GM19351 (cell line): ENCODE measurements at regions not wholly inside any gene's neighbourhood (a gene's known extent, or its start where the extent isn't known, plus 50 kb on each side); places are given as distances from the start of the nearest gene placed in this dataset.
"Not testable (repeated sequence)": the region's sequence is repeated elsewhere in the genome, so short reads cannot be mapped to it uniquely, and the experiment has no call there.

Experiments
- ATAC-seq: cut with Tn5 transposase; IDR thresholded peaks from one replicate; pipeline ENCODE4 v1.9.1; 2021; ENCODE audit warnings: mild to moderate bottlenecking, moderate library complexity; ENCODE audit not compliant: unreplicated experiment

GRCh38 chr5:85517386-85517785, 1100.4 kb upstream of the COX7C start:
- no peak for ATAC-seq

DNA sequence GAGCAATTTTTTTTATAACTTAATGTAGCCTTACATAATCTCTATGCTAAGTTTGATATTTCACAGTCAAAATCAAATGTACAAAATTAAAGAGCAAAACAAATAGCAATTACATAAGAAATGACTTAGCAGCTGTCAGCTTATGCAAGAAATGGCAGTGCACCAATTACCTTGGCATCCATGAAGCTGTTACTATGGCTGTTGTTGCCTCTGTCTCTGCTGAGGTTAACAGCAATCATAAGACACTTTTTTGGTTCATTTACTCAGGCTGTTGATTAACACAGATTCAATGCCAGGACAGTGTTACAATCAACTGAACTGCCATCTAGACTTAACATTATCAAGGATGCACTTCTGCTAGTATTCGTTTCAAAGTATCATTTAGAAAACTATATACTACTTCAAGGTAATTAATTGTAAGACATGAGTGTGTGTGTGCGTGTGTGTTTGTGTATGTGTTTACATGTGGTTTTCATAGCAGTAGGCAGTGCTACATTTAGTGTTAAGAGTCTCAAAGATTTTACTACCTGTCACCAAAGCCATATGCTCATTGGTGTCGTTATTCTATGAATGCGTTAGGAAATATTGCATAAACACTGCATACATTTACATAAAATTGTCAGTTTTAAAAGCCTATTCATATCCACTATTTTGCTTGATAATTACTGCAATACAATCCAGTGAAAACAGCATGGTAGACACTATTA, 1084.2 kb upstream of the COX7C start:
- no peak for ATAC-seq

DNA sequence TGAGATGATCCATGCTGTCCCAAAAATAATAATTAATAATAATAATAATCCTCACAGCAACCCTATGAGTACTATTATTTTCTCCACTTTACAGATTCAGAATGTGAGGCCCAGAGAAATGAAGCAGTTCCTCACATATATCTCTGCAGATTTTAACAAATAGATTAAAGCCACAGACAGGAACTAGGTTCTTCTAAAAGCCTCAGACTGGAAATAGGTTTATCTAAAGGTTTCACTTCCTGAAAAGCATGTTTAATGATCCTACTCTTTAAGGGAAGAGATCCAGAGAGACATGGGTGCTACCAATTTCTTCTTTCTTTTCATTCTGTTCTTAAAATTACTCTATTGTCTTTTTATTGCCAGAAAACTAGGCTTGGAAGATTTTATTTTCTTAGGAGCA, 1079.4 kb upstream of the COX7C start:
- no peak for ATAC-seq

GRCh38 chr5:85545129-85545528, 1072.6 kb upstream of the COX7C start:
- no peak for ATAC-seq

DNA sequence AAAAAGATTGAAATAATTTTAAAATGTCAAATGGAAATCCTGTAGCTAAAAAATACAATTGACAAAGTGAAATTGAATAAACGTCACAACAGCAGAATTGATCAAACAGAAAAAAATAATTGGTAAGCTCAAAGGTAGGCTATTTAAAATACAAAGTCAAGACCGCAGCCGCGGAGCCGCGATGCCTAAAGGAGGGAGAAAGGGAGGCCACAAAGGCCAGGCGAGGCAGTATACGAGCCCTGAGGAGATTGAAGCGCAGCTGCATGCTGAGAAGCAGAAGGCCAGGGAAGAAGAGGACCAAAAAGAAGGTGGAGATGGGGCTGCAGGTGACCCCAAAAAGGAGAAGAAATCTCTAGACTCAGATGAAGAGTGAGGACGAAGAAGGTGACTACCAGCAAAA, 1068.5 kb upstream of the COX7C start:
- no peak for ATAC-seq

DNA sequence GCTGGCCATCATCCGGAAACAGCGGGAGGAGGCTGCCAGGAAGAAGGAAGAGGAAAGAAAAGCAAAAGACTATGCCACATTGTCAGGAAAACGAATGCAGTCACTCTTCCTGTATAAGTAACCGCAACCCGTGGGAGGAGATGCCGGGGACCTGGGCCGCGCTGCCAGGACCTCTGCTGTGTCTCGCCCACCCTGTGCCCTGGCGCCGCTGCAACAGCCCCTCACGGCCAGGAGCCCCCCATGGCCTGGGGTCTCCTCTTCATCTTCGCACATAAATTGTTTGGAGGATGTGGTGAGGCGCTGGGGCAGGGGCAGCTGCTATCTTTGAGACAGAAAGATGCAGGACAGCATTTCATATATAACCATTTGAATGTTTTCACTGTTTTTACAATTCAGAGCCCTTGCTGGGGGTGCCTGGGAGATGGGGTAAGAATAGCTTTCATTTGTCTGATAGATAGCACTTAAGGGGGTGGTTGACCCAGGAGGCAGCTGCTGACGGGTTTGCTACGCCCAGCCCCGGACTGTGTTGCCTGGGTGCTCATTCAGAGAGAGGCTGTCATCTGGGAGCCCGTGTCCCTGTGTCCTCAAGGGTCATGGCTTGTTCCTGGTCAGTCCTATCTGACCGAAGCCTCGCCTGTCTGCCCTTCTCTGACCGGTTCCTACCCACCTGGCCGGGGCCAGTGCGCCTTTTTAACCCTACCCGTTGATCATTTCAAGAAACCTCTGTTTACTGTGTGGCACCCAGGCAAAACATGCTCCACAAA, 1067.7 kb upstream of the COX7C start:
- no peak for ATAC-seq

DNA sequence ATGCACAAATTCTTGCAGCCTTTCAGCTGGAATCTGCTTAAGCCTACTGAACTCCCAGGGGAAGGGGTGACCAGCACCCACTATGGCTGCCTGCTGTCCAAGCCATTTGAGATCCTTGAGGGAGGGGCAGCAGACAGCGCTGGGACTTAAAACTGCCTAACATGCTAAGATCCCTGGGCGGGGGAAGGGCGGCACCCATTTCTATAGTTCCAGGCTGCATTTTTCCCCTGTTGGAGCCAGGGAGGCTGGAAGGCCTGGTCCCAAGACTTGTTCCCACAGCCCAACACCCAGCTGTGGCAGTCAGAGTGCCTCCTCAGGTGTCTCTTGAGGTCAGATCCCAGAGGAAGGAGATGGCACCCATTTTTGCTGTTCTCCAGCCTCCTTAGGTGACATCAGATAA, 1061.3 kb upstream of the COX7C start:
- ATAC-seq, result no peak

DNA sequence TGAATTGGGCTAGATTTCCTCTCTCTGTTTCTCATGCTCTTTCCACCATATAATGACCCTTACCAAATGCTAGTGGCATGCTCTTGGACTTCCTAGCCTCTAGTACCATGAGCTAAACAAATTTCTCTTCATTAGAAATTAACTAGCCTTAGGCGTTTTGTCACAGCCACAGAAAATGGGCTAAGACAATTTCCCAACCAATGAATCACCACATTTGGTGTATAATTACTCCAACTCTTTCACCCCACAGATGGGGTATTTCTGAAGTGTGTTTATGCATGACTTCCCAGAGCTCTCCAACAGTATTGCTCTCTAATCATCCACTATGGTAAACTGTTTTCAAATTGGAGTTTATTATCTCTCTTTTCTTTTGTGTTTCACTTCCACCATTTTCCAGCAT, 1041.1 kb upstream of the COX7C start:
- no peak for ATAC-seq

DNA sequence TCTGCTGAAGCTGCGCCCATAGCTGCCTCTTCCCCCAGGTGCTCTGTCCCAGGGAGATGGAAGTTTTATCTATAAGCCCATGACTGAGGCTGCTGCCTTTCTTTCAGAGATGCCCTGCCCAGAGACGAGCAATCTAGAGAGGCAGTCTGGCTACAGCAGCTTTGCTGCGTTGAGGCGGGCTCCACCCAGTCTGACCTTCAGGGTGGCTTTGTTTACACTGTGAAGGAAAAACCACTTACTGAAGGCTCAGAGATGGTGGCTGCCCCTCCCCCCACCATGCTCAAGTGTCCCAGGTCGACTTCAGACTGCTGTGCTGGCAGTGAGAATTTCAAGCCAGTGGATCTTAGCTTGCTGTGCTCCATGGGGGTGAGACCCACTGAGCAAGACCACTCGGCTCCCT, 1029.9 kb upstream of the COX7C start:
- not testable (repeated sequence) for ATAC-seq

- ATAC-seq, result not testable (repeated sequence)
These were observed 1029.5 kb upstream of the COX7C start for GRCh38 chr5:85588268-85588667.

DNA sequence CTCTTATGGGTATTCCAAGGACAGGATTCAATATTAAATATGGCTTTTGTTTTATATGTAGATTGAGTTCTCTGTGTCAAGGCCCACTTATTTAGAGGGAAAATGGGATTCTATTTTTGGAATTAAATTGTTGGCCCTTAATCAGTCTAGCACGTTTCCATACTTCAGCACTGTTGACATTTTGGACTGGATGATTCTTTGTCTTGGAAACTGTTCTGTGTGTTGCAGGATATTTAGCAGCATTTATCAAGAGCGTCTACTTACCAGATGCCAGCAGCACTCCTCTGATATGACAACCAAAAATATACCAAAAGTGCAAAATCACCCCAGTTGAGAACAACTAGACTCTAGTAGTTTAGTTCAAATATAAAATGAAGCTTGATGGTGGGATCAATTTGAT, 1027.0 kb upstream of the COX7C start:
- ATAC-seq, result no peak

DNA sequence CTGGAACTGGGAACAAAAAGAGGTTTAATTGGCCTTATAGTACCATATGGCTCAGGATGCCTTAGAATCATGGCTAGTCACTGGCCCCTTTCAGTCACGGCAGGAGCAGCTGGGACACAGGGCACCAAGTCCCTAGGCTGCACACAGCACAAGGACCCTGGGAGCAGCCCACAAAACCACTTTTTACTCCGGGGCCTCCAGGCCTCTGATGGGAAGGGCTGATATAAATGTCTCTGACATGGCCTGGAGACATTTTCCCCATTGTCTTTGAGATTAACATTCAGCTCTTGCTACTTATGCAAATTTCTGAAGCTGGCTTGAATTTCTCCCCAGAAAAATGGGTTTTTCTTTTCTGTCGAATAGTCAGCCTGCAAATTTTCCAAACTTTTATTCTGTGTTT, 1026.4 kb upstream of the COX7C start:
- ATAC-seq, result no peak

- ATAC-seq, result no peak
These were observed 1014.9 kb upstream of the COX7C start for GRCh38 chr5:85602843-85603242.

GRCh38 chr5:85604378-85604777, 1013.4 kb upstream of the COX7C start:
- no peak for ATAC-seq

DNA sequence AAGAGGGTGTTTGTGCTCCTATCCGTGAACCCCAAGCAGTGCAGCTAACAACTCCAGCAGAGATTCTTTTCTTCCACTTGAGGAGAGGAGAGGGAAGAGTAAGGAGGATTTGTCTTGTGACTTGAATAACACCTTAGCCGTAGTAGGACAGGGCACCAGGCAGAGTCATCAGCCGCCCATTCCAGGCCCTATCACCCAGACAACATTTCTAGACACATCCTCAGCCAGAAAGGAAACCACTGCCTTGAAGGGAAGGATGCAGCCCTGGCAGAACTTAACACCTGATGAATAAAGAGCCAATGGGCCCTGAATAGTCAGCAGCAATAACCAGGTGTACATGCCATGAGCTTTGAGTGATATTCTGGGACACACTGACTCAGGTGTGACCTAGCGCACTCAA, 1013.0 kb upstream of the COX7C start:
- no peak for ATAC-seq

- ATAC-seq, result no peak
These were observed 1012.4 kb upstream of the COX7C start for GRCh38 chr5:85605381-85605780.

DNA sequence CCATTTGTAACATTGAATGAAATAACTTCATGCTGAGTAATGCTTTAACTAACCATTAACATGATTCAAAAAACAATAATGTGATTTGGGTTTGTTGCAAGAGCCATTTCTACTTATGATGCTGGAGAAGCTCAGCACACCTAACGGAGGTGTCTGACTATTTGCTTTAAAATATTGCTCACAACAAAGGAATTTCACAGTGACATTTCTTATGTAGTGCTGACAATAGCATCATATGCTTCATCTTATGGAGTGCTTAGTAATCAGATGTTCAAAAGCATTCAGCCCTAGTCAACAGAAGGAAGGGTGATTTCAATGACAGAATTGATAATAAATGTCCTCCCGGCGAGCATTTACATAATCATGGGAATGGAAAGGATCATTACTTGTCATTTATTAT, 1003.3 kb upstream of the COX7C start:
- ATAC-seq, result no peak

- ATAC-seq, result no peak
These were observed 996.1 kb upstream of the COX7C start for GRCh38 chr5:85621668-85622067.

DNA sequence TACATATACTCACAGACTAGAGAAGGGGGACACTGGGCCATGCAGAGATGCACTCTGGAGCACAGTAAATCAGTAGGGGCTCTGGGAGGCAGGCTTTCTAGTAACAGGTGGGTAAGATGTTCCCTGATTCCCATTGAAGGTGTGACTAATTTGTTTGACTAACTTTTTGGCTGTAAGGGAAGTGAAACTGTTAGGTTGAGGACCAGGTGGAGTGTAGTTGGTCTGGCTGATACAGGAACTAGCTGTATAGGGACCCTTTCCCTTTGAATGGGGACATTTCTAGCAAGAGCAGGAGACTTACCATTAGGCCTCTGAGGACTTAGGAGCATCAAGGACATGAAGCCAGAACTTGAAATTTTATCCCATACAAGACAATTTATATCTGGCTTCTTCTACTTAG, 989.6 kb upstream of the COX7C start:
- ATAC-seq, result no peak

- not testable (repeated sequence) for ATAC-seq
These were observed 979.1 kb upstream of the COX7C start for GRCh38 chr5:85638495-85639125.

DNA sequence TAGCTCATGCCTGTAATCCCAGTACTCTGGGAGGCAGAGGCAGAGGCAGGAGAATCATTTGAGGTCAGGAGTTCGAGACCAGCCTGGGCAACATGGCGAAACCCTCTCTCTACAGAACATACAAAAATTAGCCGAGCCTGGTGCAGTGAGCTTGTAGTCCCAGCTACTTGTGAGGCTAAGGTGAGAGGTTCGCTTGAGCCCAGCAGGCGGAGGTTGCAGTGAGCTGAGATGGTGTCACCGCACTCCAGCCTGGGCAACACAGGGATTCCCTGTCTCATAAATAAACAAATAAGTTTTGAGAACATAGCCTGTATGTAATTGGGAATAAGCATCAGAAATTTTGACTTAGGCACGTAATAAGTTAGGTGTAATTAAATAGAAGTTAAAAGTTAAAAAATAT, 971.7 kb upstream of the COX7C start:
- ATAC-seq, result no peak

DNA sequence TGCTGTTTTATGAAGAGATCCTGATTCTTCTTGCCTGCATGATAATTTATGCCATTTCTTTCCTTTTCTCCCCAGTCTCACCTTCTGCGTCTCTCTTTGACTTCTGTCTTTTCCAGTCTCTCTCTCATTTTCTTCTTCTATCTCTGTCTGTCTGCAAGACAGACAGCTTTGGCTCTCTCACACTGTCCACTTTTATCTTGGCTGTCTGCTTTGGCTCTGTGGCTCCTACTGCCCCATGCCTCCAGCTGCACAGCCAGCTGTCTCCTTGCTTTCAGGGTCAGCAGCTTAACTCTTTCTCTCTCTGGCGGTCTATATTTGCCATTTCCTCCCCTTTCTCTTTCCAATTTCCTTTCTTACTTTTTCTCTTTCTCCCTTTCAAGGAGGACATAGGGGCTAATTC, 971.1 kb upstream of the COX7C start:
- no peak for ATAC-seq
